HG02840 (cell line): ENCODE measurements at regions not wholly inside any gene's neighbourhood (a gene's known extent, or its start where the extent isn't known, plus 50 kb on each side); places are given as distances from the start of the nearest gene placed in this dataset.
"Not testable (repeated sequence)": the region's sequence is repeated elsewhere in the genome, so short reads cannot be mapped to it uniquely, and the experiment has no call there.

ENCODE experiments used
- ATAC-seq: cut with Tn5 transposase; IDR thresholded peaks from one replicate; pipeline ENCODE4 v1.9.1; 2021; ENCODE audit warnings: mild to moderate bottlenecking, moderate library complexity, moderate number of reproducible peaks; ENCODE audit not compliant: unreplicated experiment, low FRiP score

DNA sequence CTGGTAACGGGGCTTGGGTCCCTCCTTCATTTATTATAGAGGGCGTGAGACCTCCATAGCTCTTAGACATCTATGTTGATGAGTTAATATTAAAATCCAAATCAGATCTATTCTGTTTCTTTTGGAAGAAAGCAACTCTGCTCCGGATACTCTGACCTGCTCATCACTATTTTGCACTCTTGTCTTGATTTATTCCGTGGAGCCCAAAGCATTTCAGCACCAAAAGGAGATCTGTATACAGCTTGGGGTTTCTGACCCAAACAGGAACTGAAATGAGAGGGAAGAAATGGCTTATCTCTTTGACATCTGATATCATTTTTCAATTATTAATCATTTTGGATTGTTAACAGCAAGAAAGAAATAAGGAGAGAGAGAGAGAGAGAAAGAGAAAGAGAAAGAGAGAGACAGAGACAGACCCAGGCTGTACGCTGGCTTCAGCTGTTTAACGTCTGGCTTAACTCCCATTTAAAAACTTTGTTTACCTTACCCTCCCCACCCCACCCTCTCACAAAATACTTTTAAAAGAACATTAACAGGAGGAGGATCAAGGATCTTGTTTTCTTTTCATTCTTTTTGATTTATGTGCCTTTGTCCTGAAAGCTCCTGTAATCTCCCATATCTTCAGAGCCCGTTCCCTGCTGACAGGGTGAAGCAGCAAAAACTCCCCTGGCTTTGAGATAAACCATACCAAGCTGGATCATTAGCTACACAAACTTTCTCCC lies 231.4 kb upstream of the TUT7 start:
- ATAC-seq = no peak

DNA sequence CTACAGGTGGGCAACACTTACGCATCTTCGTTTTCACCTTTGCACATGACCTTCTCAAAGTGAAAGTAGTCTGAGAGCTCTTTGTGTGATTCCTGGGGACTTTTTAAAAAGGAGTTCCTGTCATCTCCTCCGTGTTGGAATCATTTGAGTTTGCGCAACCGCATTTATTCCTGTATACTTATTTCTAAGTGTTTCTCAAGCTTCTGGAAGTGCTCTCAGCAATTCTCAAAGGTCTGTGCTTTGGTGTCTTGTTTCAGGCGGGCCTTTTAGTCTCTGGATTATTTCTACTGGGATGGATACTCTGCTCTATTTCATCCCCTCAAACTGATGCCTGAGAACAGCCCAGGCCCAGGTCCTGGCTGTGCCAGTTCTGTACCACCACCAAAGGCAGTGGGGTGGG lies 226.5 kb upstream of the TUT7 start:
- no peak for ATAC-seq

DNA sequence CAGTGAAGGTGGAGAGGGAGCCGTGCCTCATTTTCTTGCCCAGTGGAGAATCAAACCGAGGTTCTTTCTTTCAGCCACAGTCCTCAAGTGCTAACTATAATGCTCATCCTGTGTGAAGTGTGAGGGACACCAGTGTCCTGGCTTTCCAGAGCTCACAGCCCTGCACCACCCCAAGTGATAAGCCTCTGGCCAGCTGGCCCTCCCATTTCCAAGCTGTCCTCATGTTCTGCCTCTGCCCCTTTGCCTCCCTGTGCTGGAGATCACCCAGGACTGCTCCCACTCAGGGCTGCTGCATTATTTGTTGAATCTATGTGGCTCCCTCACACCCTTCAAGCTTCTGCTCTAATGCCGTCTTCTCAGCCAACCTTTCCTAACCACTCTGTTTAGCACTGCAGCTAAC lies 224.5 kb upstream of the TUT7 start:
- ATAC-seq = no peak

DNA sequence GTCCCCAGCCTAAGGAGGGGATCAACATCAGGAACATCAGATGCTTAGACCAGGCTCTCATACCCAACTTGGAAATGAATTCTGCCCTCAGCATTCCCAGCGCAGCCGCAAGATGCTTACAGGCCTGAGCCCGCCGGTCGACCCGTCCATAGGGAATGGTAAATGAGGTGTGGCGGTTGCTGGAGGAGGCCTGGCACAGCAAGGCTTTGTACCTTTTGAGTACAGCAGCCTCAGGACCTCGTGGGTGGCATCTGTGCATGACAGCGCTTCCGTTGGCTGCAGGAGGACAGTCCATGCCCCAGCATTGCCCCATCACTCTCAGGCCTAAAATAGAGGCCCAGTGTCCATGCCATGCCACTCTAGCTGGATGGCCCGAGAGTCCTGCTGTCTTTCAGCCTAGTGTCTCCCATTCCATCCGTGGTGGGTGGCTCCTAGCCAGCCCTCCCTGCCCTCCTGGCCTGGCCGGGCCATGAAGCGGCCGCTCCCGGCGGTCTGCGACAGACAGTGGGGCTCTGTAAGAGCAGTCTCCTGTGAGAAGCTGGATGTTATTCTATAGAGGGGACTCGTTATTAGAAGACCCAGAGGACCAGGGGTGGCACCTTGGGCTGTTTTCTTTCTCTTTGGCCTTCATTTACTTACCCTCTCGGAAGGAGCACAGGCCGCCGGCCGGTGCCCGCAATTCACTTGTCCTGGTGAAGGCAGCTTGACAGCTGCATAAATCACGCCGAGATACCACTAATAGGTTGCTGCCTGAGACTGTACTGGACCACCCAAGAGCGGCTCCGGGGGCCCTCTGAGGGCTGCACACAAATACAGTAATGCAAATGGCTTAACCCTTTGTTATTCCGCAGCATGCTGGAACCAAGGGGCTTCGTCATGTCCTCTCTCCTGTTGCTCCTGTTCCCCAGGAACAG lies 223.5 kb upstream of the TUT7 start:
- ATAC-seq = no peak

DNA sequence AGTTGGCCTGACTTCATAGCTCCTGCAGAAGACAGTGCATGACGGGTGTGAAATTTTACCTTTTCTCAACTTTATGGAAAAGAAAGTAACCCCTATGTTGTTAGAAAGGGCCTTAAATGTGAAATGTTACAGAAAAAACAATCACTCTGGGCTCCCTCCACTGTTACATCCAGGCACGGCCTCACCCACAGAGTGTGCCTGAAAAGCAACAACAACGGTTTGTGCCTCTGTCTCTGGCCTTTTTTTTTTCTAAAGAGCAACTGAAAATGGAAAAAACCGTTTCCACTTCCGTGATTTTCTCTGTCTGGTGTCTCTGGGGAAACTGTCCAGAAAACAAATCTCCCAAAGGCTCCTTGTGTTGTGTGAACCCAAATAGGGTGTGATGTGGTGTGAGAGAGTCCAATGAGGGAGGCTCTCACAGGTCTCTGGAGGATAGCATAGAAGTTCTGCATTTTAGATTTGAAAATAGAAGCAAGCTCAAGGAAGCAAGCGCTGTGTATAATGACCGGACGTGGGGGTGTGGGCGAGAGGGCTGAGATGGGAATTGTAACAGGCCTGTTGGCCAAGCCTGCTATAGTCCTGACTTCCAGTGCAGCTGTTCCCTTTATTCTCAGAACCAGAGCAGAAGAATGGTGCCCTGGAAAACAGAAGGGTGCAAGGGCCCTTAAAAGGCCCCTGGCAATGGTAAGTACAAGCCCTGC lies 221.8 kb upstream of the TUT7 start:
- no peak for ATAC-seq

DNA sequence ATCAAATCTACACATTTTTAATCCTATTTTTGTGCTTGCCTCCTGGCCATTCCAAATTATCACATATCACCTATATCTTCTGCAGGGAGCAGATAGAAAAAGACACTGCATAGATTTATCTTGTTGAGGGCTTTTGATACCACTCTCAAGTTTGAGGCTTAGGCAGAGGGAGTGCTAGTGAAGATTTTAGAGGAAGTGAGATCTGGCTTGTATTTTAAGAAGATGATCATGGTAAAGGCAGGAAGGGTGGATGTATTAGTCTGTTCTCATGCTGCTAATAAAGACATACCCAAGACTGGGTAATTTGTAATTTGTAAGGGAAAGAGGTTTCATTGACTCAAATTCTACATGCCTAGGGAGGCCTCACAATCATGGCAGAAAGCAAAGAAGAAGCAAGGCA lies 220.9 kb upstream of the TUT7 start:
- no peak for ATAC-seq

DNA sequence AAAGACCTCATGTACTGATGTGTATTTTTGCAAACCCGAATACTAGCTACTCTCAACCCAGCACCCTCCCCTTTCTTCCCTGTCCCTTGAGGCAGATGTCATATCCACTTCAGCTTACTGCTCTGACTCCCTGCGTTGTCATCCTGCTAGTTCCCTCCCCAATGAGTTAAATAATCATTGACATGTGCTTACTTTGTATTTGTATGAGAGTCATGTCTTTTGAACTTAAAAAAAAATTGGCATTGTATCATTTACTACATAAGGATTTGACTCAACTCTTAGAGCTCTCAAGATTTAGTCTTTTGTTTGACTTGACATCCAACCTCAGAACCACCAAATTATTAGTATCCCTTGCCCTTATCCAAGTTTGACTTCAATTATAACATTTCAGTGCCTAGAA lies 219.7 kb upstream of the TUT7 start:
- no peak for ATAC-seq

DNA sequence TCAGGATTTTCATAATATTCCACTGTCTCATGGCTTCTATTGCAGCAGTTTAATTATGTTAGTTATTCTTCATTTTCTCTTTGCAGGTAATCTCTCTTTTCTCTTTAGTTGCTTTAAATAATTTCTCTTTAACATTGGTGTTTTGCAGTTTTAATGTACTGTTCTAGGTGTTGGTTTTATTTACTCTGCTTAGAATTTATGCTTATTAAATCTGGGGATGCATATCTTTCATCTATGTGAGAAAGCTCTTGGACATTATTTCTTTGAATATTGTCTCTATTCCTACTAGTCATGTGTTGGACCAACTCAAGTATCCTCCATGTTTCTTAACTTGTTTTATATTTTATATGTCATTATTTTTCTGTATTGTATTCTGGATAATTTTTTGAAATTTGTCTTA lies 218.7 kb upstream of the TUT7 start:
- no peak for ATAC-seq

DNA sequence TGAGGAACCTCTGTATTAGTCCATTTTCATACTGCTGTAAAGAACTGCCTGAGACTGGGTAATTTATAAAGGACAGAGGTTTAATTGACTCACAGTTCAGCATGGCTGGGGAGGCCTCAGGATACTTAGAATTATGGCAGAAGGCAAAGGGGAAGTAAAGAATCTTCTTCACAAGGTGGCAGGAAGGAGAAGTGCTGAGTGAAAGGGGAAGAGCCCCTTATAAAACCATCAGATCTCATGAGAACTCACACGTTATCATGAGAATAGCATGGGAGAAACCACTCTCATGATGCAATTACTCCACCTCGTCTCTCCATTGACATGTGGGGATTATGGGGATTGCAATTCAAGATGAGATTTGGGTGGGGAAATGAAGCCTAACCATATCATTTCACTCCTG lies 211.4 kb upstream of the TUT7 start:
- ATAC-seq = not testable (repeated sequence)

DNA sequence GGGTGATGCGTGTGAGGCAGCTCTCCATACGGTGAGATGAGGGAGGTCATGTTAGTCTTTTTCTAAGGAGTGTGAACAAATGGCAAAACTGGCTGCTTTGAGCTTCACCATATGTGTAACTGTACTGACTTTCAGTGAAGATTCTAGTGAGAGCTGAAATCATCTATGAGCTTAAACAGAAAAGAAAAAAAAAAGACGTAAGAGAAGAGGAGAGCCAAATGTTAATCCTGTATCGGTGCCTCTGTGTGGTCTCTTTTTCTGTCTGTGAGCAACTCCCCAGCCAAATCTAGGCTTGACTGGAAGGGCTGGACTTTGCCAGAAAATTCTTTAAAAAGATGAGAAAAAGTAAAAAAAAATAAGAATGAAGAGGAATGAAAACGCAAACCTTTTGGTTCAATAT lies 209.7 kb upstream of the TUT7 start:
- ATAC-seq = no peak

DNA sequence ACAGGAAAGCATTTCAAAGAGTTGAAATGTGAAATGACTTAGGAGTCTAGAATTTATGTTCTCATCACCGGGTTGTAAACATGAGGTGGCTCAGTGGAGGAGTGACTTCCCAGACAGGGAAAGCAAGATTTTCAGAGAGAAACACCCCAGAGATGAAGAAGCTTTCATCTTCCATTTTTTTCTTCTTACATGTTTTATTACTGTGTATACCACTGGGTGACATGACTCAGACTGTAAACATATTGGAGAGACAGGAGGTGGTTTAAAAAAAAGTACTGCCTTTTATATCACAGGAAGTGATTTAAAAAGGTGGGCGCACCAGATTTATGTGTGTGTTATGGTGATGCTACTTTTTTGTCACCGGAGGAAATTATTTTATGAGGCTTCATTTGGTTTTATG lies 209.1 kb upstream of the TUT7 start:
- no peak for ATAC-seq

DNA sequence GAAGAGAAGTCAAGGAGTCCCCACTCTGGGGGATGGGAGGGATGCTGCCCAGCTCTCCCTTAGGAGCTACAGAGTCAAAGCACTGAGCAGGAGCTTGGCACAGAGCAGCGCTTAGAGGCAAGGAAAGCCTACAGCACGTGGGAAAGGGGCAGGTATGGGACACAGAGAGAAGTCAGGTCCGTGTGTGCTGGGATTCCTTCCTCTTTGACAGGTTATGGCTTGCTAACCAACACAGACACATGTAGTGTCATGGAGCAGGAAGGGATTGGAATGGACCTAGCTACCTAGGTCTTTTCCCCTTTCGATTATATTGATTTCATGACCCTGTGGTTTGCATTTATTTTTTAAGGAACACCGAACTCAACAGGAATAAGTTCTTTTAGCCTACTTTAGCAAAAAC lies 208.5 kb upstream of the TUT7 start:
- ATAC-seq = no peak

DNA sequence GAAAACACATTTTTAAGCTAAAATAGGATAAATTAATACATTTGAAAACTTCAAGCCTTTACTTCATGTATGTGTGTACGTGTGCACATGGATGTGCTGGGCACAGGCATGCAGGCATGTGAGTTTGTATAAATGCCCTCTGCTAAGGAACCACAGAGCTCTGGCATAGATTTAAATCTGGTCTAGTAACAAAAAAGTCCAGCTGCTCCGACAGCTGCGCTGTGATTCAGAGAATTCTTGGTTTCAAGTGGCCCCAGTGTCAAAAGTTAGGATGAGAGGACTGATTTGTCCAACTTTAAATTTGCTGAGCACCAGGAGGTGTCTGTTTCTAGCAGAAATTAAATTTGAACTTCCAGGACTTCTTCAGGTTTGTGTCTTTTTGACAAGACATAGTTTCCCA lies 203.7 kb upstream of the TUT7 start:
- ATAC-seq = no peak

DNA sequence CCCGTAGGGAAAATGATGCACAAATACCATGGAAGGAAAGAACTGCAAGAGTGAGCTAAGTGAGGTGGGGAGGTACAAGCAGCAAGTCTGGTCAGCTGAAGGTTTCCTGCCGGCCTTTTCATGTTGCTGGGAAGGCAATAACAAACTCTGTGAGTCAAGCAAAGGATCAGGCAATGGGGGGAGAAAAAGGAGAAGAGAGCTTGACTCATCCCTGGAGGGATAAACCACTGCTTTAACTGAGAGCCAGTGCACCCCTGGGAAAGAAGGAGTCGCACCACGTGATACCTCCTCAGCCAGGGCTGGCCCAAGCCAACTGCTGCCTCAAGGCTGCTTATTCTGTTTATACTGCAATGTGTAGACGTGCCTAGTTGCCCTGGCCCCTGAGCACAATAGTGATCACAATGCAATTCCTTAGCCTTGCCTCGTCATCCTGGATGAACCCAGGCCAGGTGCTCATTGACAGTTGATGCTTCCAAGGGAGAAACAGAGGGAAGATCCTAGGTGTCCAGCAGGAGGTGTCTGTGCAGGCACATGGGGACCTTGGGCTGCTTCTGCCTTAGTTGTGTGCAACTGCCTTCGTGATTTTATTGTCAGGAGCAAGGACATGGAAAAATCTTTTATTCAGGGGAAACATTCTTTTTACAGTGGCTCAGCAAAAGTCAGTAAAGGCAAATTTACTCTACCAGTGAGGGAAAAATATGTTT lies 203.0 kb upstream of the TUT7 start:
- no peak for ATAC-seq

DNA sequence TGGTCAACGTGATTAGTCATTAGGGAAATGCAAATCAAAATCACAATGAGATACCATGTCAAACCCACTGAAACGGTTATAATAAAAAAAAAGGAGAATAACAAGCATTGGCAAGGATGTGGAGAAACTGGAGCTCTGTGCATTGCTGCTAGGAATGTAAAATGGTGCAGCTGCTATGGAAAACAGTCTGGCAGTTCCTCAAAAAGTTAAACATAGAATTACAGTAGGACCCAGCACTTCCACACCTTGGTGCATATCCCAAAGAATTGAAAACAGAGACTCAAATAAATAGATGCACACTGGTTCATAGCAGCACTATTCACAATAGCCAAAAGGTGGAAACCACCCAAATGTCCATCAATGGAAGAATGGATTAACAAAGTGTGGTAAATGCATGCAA lies 201.5 kb upstream of the TUT7 start:
- ATAC-seq = no peak

DNA sequence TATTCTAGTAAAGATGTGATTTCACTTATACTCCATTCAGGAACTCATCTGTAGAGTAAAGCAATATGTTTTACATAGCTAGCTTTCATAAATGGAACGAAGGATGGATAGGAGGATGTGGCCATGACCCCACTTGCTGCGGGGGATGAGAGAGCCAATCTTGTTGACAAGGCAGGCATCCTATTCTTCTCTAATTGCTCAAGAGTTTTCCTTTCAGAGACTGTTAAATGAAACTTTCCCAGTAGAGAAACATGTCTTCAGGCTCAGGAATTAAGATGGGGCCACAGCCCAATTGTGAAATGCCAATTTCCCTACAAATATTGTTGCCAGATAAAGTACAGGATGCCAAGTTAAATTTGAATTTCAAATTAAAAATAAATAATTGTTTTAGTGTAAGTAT lies 196.2 kb upstream of the TUT7 start:
- ATAC-seq = no peak

DNA sequence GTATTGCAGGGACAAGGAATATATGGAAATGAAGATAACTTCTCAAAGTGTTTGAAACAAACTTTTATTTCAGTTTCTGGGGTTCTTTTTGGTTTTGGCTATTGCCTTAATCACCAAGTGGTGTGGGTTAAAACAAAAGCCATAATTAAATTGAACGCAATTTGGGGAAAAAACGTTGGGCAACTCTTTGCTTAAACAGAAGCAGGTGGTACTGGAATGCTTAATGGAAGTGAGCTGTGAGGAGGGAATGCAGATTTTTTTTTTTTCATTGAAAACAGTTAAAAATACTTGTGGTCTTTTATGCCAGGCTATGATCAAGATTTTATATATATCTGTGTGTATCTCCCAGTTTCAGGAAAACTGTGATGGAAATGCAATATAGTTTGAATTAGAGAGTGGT lies 195.7 kb upstream of the TUT7 start:
- no peak for ATAC-seq

DNA sequence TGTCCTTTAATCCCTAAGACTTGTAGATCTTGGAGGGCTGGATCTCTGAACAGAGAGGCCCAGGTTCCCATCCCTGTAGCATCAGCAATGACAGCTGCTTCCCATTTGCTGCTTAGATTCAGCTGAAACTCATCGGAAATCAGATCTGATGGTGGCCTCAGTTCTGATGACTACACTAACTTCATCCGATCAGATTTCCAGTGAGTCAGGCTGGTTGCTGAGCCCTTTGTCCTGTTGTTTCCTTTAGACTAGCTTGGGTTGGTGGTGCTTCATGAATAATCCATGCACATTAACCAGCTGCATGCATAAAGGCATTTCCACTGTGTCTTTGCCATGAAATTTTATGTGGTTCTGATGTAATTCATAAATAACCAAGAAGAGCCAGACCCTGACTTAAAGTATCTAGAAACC lies 195.2 kb upstream of the TUT7 start:
- no peak for ATAC-seq

DNA sequence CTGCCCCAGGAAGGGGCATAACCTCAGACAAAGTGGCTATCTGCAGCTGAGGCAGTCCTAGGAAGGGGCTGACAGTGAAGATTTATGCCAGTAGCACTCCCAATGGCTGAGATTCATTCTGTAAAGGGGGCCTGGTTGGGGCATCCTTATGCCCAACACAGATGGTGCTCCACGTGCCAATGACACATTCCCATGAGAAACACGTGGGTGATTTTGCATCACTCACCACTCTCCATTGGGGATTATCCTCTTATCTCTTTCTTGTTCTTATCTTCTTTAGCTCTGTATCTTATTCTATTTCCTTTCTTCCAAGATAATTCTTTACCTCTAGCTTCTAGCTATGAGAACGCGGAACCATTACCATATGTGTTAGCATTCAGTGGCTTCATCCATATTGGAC lies 194.0 kb upstream of the TUT7 start:
- ATAC-seq = no peak

DNA sequence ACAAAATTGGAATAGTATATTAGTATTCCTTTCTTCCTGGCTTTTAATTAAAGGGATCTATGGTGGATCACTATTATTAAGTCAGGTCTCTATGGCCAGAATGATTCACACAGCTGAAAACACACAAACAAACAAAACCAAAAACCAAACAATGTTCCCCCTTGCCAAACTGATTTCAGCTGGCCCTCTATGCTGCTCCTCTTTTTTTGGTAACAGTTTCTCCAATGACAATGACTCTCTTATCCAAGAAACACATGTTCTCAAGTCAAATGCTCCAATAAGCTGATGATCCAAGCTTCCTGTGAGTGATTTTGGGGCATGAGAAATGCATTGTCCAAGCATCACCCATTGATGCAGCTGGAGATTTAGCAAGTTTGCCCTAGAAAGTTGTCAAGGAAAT lies 193.4 kb upstream of the TUT7 start:
- no peak for ATAC-seq

DNA sequence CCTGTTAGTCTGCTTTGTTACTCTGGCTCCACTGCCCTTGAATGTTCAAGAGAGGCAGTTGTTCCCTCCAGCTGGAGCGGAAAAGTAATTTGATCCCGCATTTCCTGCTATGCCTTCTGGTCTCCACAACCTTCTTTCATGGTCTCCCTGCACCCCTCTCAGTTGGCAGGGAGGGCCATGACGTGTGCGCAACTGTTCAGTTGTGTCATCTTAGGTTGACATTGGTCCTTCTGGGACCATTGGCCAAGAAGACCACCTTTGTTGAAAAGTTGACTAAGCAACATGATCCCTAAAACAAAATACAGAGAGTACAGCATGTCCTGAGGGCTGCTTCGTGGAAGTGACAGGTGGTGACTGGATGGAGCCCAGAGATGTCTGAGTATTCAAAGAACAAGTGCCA lies 192.5 kb upstream of the TUT7 start:
- ATAC-seq = no peak
